ENCODE measurements at regions not wholly inside any gene's neighbourhood (a gene's known extent, or its start where the extent isn't known, plus 50 kb on each side); places are given as distances from the start of the nearest gene placed in this dataset.

- TF ChIP-seq TEAD4 (IDR thresholded peaks at IDR 0.05; ENCODE audit: borderline replicate concordance, insufficient read depth) (no peak), USF1 (IDR thresholded peaks at IDR 0.05; ENCODE audit: borderline replicate concordance, low read depth) (no peak), USF2 (IDR thresholded peaks at IDR 0.05; ENCODE audit: borderline replicate concordance, low read depth, low read length) (no peak), NFIC (IDR thresholded peaks at IDR 0.05; ENCODE audit: borderline replicate concordance) (no peak), JUND (IDR thresholded peaks at IDR 0.05) (no peak), MXI1 (IDR thresholded peaks at IDR 0.05; ENCODE audit: low read depth, low read length) (no peak), GABPA (IDR thresholded peaks at IDR 0.05; ENCODE audit: low read depth) (no peak), POLR2AphosphoS5 (IDR thresholded peaks at IDR 0.05; ENCODE audit: low read depth, low read length) (no peak), TAF1 (IDR thresholded peaks at IDR 0.05; ENCODE audit: borderline replicate concordance, low read depth, low read length) (no peak), RCOR1 (IDR thresholded peaks at IDR 0.05; ENCODE audit: low read length) (no peak)
- POLR2A ChIA-PET: no interaction called here
- no peak overlapping the region for H3K4me3 ChIP-seq (ENCODE audit: low read depth in 2 of 2, low read length in 1 of 2)
- no peaks in the 10 kb centered on the region for H3K79me2 ChIP-seq (ENCODE audit: insufficient read depth)
- no peak for DNase-seq
- no peak overlapping the region for H3K9ac ChIP-seq
- H3K27me3 ChIP-seq (ENCODE audit: insufficient read depth): no peaks in the 10 kb centered on the region
- H3K4me1 ChIP-seq (ENCODE audit: control insufficient read depth in 1 of 2, insufficient read depth in 2 of 2, low read depth in 1 of 2, low read length in 1 of 2): no peaks in the 10 kb centered on the region; a peak in 1 of 4 replicates
- CTCF ChIA-PET: interaction anchor here (1.4 to 2.6 kb wide), 2 partner anchors 9 to 832 kb away, joined by 3 to 42 read pairs; no protein-coding TSS in a partner anchor
- H3F3A ChIP-seq (replicated peaks; ENCODE audit: insufficient read depth): no peaks in the 10 kb centered on the region
- H4K20me1 ChIP-seq (ENCODE audit: insufficient read depth): no peaks in the 10 kb centered on the region
- WGBS (ENCODE audit: low lambda C conversion rate): 86% methylated on average over 6 of the region's 6 CpGs
- H3K4me2 ChIP-seq: no peak overlapping the region
- no peaks in the 10 kb centered on the region for H3K9me3 ChIP-seq
- H3K36me3 ChIP-seq (replicated peaks in 1 of 2; ENCODE audit: control insufficient read depth in 1 of 2, insufficient read depth in 2 of 2, low read length in 1 of 2): no peaks in the 10 kb centered on the region
- no peaks in the 10 kb centered on the region for H3K9me2 ChIP-seq
- H3K27ac ChIP-seq (ENCODE audit: low read depth in 2 of 2, low read length in 1 of 2): no peak overlapping the region
- H2AFZ ChIP-seq (ENCODE audit: low read depth): no peak overlapping the region
Observed at GRCh38 chr4:138092060-138092459, 150.1 kb downstream of the SLC7A11 start.

- WGBS (ENCODE audit: low lambda C conversion rate): 66% methylated on average over 5 of the region's 5 CpGs
- ChIA-PET CTCF (interaction anchor here (0.6 to 2.9 kb wide), 35 partner anchors 10 to 972 kb away, joined by 3 to 42 read pairs (median 5); no protein-coding TSS in a partner anchor), POLR2A (interaction anchor here (1.2 kb wide), 1 partner anchor 864 kb away, joined by 4 read pairs; no protein-coding TSS in a partner anchor)
- H3K36me3 ChIP-seq (replicated peaks in 1 of 2; ENCODE audit: control insufficient read depth in 1 of 2, insufficient read depth in 2 of 2, low read length in 1 of 2): no peaks in the 10 kb centered on the region
- no peak overlapping the region for H3K27ac ChIP-seq (ENCODE audit: low read depth in 2 of 2, low read length in 1 of 2)
- no peaks in the 10 kb centered on the region for H3K9me3 ChIP-seq
- H3K27me3 ChIP-seq (ENCODE audit: insufficient read depth): no peaks in the 10 kb centered on the region
- H2AFZ ChIP-seq (ENCODE audit: low read depth): peak overlapping the region; percentile 62; the same call in 1 of the 2 replicates
- no peak overlapping the region for H3K4me2 ChIP-seq
- DNase-seq: no peak
- no peaks in the 10 kb centered on the region for H3K79me2 ChIP-seq (ENCODE audit: insufficient read depth)
- H3K9ac ChIP-seq: no peak overlapping the region
- H3K9me2 ChIP-seq: no peaks in the 10 kb centered on the region
- no peaks in the 10 kb centered on the region; a peak in 2 of 4 replicates for H3K4me1 ChIP-seq (ENCODE audit: control insufficient read depth in 1 of 2, insufficient read depth in 2 of 2, low read depth in 1 of 2, low read length in 1 of 2)
- H3K4me3 ChIP-seq (ENCODE audit: low read depth in 2 of 2, low read length in 1 of 2): no peak overlapping the region
- peaks cover 3% of the 10 kb centered on the region for H3F3A ChIP-seq (replicated peaks; ENCODE audit: insufficient read depth)
- H4K20me1 ChIP-seq (ENCODE audit: insufficient read depth): no peaks in the 10 kb centered on the region
- TF ChIP-seq POLR2AphosphoS5 (IDR thresholded peaks at IDR 0.05; ENCODE audit: low read depth, low read length) (no peak), SMC3 (IDR thresholded peaks at IDR 0.05; ENCODE audit: low read depth, low read length) (no peak), TEAD4 (IDR thresholded peaks at IDR 0.05; ENCODE audit: borderline replicate concordance, insufficient read depth) (no peak), IRF3 (IDR thresholded peaks at IDR 0.05; ENCODE audit: low read depth, low read length) (no peak), RAD21 (IDR thresholded peaks at IDR 0.05; ENCODE audit: low read length) (no peak), ELF1 (IDR thresholded peaks at IDR 0.05) (no peak), USF2 (IDR thresholded peaks at IDR 0.05; ENCODE audit: borderline replicate concordance, low read depth, low read length) (no peak), YY1 (IDR thresholded peaks at IDR 0.05; ENCODE audit: low read depth) (no peak), GATA2 (CRISPR knock-in tag; IDR thresholded peaks at IDR 0.05) (no peak), ZBTB33 (IDR thresholded peaks at IDR 0.05; ENCODE audit: borderline replicate concordance, low read depth) (no peak), FOSL2 (IDR thresholded peaks at IDR 0.05; ENCODE audit: borderline replicate concordance, low read depth) (no peak), RFX5 (IDR thresholded peaks at IDR 0.05; ENCODE audit: low read length) (no peak), EP300 (IDR thresholded peaks at IDR 0.05; ENCODE audit: borderline replicate concordance in 1 of 2, low read depth in 1 of 2, low read length in 1 of 2) (no peak), FOXJ3 (CRISPR knock-in tag; IDR thresholded peaks at IDR 0.05) (no peak), NFIC (IDR thresholded peaks at IDR 0.05; ENCODE audit: borderline replicate concordance) (no peak)
Observed at GRCh38 chr4:138090918-138091676, 151.1 kb downstream of the SLC7A11 start.
